Renal cortical epithelial cell (primary cell): ENCODE measurements at regions not wholly inside any gene's neighbourhood (a gene's known extent, or its start where the extent isn't known, plus 50 kb on each side); places are given as distances from the start of the nearest gene placed in this dataset.

Source experiments
- DNase-seq: peaks from one replicate; pipeline ENCODE4 v3.0.0-alpha.2; 2011; ENCODE audit warnings: low read depth

GRCh38 chr9:135029871-135030565, 57.5 kb upstream of the OLFM1 start:
- no peak for DNase-seq

- DNase-seq, result no peak
Observed at GRCh38 chr9:135030566-135031226, 56.8 kb upstream of the OLFM1 start.

- no peak for DNase-seq
Observed at GRCh38 chr9:135032041-135032835, 55.2 kb upstream of the OLFM1 start.

GRCh38 chr9:135032868-135033460, 54.5 kb upstream of the OLFM1 start:
- no peak for DNase-seq

GRCh38 chr9:135033487-135033886, 54.0 kb upstream of the OLFM1 start:
- no peak for DNase-seq

GRCh38 chr9:135034106-135034505, 53.4 kb upstream of the OLFM1 start:
- DNase-seq, result no peak

GRCh38 chr9:135035781-135036760, 51.4 kb upstream of the OLFM1 start:
- DNase-seq, result no peak

- DNase-seq, result no peak
Observed at GRCh38 chr9:135036861-135037465, 50.5 kb upstream of the OLFM1 start.

- no peak for DNase-seq
Observed at GRCh38 chr9:135037521-135038250, 49.8 kb upstream of the OLFM1 start.
